DMS53 treated with DMSO at 0.1 percent for 48 hours (cell line): ENCODE measurements at regions not wholly inside any gene's neighbourhood (a gene's known extent, or its start where the extent isn't known, plus 50 kb on each side); places are given as distances from the start of the nearest gene placed in this dataset.
"Not testable (repeated sequence)": the region's sequence is repeated elsewhere in the genome, so short reads cannot be mapped to it uniquely, and the experiment has no call there.

Experiments used
- DNase-seq: peaks from one replicate; lab custom pipeline; 2025; ENCODE audit not compliant: unreplicated experiment; lab: John Stamatoyannopoulos, UW

GRCh38 chr4:174071595-174071994 is 211.9 kb downstream of the FBXO8 start:
- no peak for DNase-seq

GRCh38 chr4:174069848-174070330 is 213.6 kb downstream of the FBXO8 start:
- no peak for DNase-seq

- no peak for DNase-seq
These were observed 216.8 kb downstream of the FBXO8 start for GRCh38 chr4:174066611-174067205.

GRCh38 chr4:174062831-174063230 is 220.6 kb downstream of the FBXO8 start:
- DNase-seq = no peak

GRCh38 chr4:174061026-174061425 is 222.4 kb downstream of the FBXO8 start:
- DNase-seq = no peak

GRCh38 chr4:174058846-174059245 is 224.6 kb downstream of the FBXO8 start:
- DNase-seq = no peak

- DNase-seq = no peak
These were observed 226.5 kb downstream of the FBXO8 start for GRCh38 chr4:174056959-174057358.

GRCh38 chr4:174055344-174055743 is 228.1 kb downstream of the FBXO8 start:
- DNase-seq = no peak

GRCh38 chr4:174053895-174054294 is 229.6 kb downstream of the FBXO8 start:
- no peak for DNase-seq

GRCh38 chr4:174047363-174047762 is 236.1 kb downstream of the FBXO8 start:
- no peak for DNase-seq

- DNase-seq = not testable (repeated sequence)
These were observed 237.6 kb downstream of the FBXO8 start for GRCh38 chr4:174045829-174046228.

GRCh38 chr4:174045381-174045780 is 238.1 kb downstream of the FBXO8 start:
- DNase-seq = no peak

- no peak for DNase-seq
These were observed 241.8 kb downstream of the FBXO8 start for GRCh38 chr4:174041555-174042105.

GRCh38 chr4:174040287-174040686 is 243.2 kb downstream of the FBXO8 start:
- DNase-seq = no peak

- no peak for DNase-seq
These were observed 245.0 kb downstream of the FBXO8 start for GRCh38 chr4:174038481-174038880.

- no peak for DNase-seq
These were observed 245.8 kb downstream of the FBXO8 start for GRCh38 chr4:174037631-174038030.

- DNase-seq = no peak
These were observed 246.4 kb downstream of the FBXO8 start for GRCh38 chr4:174037049-174037448.

- DNase-seq = no peak
These were observed 246.9 kb downstream of the FBXO8 start for GRCh38 chr4:174036576-174036975.

GRCh38 chr4:174036111-174036510 is 247.4 kb downstream of the FBXO8 start:
- DNase-seq = peak; percentile 18

- DNase-seq = peak; percentile 4
These were observed 259.8 kb downstream of the FBXO8 start for GRCh38 chr4:174023641-174024040.

- DNase-seq = no peak
These were observed 265.2 kb downstream of the FBXO8 start for GRCh38 chr4:174018236-174018635.

GRCh38 chr4:174016251-174016650 is 267.2 kb downstream of the FBXO8 start:
- no peak for DNase-seq

GRCh38 chr4:174012886-174013259 is 270.6 kb downstream of the FBXO8 start:
- DNase-seq = no peak
